BE2C (cell line): ENCODE measurements at regions not wholly inside any gene's neighbourhood (a gene's known extent, or its start where the extent isn't known, plus 50 kb on each side); places are given as distances from the start of the nearest gene placed in this dataset.

Source experiments
- DNase-seq: peaks from one replicate; pipeline ENCODE4 v3.0.0-alpha.2; 2020
- H3K27me3 ChIP-seq: fragments of 250-450 bp; sonication (Bioruptor Pico); 2 replicates; pipeline ENCODE4 v1.5.1; 2020; ENCODE audit warnings: mild to moderate bottlenecking
- H3K36me3 ChIP-seq: fragments of 250-450 bp; sonication (Bioruptor Pico); 2 replicates; pipeline ENCODE4 v1.5.1; 2020; ENCODE audit warnings: mild to moderate bottlenecking
- H3K4me1 ChIP-seq: fragments of 250-450 bp; sonication (Bioruptor Pico); 2 replicates; pipeline ENCODE4 v1.5.1; 2020
- H3K4me3 ChIP-seq: 2 replicates; pipeline ENCODE4 v1.5.1; 2011; ENCODE audit warnings: low read depth, low read length
- H3K9me3 ChIP-seq: fragments of 250-450 bp; sonication (Bioruptor Pico); 2 replicates; pipeline ENCODE4 v1.5.1; 2020
- TF ChIP-seq, protein P1 (sequence below): IDR thresholded peaks from 2 replicates; pipeline ENCODE4 v1.5.1; 2012; ENCODE audit warnings: mild to moderate bottlenecking, low read depth, low read length

DNA sequence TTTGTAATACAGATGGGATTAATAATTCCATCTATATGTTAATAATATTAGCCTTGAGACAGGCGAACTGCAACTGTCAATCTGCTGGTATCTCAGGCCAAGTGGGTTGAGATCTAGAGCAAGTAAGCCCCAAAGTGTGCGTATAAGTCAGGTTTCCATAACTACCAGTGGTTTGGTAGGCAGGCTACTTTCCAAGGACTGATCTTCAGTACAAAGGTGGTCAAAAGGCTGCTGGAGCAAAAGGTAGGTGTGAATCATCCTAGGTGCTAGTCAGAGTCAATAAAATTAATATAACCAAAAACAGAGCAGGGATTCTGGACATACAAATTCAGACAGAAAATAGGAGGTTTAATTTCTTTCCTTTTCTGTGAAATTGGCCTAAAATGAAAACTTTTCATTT lies 328.0 kb downstream of the TGFB2 start:
- Histone ChIP-seq H3K9me3 (no peaks in the 10 kb centered on the region), H3K4me1 (no peaks in the 10 kb centered on the region; the same call in 1 of the 2 replicates), H3K36me3 (no peaks in the 10 kb centered on the region), H3K4me3 (no peak overlapping the region), H3K27me3 (no peaks in the 10 kb centered on the region)
- no peak for DNase-seq
- TF ChIP-seq, protein P1, sequence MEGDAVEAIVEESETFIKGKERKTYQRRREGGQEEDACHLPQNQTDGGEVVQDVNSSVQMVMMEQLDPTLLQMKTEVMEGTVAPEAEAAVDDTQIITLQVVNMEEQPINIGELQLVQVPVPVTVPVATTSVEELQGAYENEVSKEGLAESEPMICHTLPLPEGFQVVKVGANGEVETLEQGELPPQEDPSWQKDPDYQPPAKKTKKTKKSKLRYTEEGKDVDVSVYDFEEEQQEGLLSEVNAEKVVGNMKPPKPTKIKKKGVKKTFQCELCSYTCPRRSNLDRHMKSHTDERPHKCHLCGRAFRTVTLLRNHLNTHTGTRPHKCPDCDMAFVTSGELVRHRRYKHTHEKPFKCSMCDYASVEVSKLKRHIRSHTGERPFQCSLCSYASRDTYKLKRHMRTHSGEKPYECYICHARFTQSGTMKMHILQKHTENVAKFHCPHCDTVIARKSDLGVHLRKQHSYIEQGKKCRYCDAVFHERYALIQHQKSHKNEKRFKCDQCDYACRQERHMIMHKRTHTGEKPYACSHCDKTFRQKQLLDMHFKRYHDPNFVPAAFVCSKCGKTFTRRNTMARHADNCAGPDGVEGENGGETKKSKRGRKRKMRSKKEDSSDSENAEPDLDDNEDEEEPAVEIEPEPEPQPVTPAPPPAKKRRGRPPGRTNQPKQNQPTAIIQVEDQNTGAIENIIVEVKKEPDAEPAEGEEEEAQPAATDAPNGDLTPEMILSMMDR, result no peak

DNA sequence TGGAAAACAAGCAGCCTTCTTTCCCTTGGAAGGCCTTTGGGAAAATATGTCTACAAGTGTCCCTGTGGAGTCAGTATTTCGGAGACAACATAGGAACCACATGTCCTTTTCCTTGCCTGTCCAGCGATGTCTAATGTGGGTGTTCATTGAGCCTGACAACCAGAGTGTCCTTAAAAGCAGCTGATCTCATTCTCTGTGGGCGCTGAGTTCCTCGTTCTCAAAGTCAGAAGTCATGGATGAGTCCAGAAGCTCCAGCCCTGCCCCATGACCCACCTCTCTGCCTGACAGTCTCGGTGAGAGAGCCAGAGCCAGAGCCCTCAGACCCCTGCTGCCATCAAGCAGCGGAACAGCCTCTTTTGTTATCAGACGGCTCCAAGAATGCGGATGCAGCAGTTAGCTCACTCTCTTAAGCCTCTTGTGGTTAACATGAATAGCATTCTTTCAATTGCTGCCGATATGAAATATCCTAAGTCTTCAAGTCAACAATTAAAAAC lies 329.2 kb downstream of the TGFB2 start:
- Histone ChIP-seq H3K27me3 (no peaks in the 10 kb centered on the region), H3K9me3 (no peaks in the 10 kb centered on the region), H3K36me3 (no peaks in the 10 kb centered on the region), H3K4me3 (no peak overlapping the region), H3K4me1 (no peaks in the 10 kb centered on the region; the same call in 1 of the 2 replicates)
- TF ChIP-seq, protein P1, result no peak
- no peak for DNase-seq

DNA sequence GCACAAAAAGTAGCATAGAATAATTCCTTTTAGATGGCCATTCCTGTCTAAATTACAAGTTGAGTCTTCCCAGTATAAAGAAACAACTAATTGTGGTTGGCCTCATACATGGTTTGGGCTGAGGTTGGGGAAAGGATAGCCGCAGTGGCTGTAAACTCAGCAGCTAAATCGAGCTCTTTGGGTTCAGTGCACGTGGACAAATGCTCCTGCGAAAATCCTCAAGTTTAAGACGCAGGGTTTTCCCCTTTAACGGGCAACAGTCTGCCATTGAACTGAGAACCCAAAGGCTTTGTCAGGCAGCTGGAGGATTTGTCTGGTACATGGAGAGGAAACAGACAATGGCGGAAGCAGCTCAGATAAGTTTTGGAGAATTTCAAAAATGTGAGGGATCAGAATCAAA lies 331.9 kb downstream of the TGFB2 start:
- no peaks in the 10 kb centered on the region for H3K4me1 ChIP-seq
- no peaks in the 10 kb centered on the region for H3K27me3 ChIP-seq
- no peaks in the 10 kb centered on the region for H3K9me3 ChIP-seq
- TF ChIP-seq, protein P1, result no peak
- no peak overlapping the region for H3K4me3 ChIP-seq
- no peaks in the 10 kb centered on the region for H3K36me3 ChIP-seq
- no peak for DNase-seq

DNA sequence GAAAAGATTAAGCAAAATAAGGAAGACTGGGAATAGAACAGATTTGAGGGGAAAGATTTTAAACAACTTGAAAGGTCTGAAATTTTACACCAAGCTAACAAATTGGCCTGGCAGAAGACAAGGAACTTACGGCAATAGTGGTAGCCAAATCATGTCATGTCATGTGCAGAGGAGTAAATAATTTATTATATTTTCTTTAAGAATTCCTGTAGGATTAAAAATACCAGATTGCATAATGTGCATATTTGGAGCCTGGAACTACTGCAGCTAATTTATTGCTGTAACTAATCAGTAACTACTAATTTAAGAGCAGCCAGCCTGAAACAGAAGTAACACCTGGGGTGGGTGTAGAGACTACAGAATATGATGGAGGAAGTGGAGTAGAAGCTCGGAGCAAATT lies 334.3 kb downstream of the TGFB2 start:
- Histone ChIP-seq H3K9me3 (no peaks in the 10 kb centered on the region), H3K36me3 (no peaks in the 10 kb centered on the region), H3K4me1 (no peaks in the 10 kb centered on the region), H3K4me3 (no peak overlapping the region), H3K27me3 (no peaks in the 10 kb centered on the region)
- no peak for DNase-seq
- TF ChIP-seq, protein P1, result no peak

DNA sequence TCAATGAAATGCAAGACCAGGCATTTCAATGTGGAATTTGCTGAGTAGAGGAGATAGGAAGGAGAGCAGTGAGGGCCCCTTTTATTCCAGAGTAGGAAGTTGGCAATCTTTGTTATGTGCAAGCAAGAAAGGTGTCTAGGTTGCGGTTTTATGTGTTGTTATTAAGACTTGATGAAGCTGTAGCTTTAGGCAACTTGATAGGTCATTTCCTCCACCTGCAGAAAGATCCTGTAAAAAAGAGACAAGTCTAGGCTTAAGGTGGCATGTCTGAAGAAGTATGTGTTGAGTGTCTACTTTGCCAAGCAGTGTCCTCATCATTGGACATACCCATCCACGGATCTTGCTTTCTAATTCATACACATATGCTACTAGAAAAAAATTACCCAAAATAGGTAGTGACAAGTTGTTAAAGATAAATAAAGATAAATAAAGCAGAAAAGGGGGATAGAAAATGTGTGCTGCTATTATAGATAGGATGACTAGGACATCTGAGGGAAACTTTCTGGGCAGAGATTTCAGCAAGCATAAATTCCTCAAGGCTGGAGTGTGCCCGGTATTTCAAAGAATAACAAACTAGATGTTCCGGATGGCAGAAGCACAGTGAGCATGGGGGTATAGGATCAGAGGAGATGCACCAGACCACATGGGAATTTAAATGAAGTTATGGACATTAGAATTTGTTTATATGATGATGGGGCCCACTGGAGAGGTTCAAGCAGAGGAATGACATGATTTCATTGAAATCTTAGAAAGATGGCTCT lies 335.0 kb downstream of the TGFB2 start:
- Histone ChIP-seq H3K27me3 (no peaks in the 10 kb centered on the region), H3K4me3 (no peak overlapping the region), H3K4me1 (no peaks in the 10 kb centered on the region), H3K36me3 (no peaks in the 10 kb centered on the region), H3K9me3 (no peaks in the 10 kb centered on the region)
- no peak for DNase-seq
- TF ChIP-seq, protein P1, result no peak

DNA sequence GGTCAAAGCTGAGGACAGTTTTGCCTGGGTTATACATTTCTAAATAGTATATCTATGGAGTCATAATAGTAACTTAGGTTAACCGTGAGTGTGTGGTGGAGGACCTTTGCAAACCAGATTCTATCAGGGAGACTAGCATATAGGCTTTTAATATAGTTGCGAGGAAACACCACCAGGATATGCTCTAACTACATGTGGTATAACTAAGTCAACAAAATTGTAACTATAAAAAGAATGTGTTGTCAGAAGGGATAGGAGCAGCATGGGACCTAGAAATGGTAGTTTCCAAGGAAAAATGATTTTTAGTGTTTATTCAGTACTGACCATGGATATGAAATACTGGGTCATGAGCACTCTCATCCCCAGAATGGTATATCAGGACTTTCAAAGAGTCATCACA lies 338.1 kb downstream of the TGFB2 start:
- Histone ChIP-seq H3K9me3 (no peaks in the 10 kb centered on the region), H3K27me3 (no peaks in the 10 kb centered on the region), H3K4me3 (no peak overlapping the region), H3K36me3 (no peaks in the 10 kb centered on the region), H3K4me1 (no peaks in the 10 kb centered on the region)
- no peak for DNase-seq
- TF ChIP-seq, protein P1, result no peak
